ENCODE measurements at regions not wholly inside any gene's neighbourhood (a gene's known extent, or its start where the extent isn't known, plus 50 kb on each side); places are given as distances from the start of the nearest gene placed in this dataset.

DNA sequence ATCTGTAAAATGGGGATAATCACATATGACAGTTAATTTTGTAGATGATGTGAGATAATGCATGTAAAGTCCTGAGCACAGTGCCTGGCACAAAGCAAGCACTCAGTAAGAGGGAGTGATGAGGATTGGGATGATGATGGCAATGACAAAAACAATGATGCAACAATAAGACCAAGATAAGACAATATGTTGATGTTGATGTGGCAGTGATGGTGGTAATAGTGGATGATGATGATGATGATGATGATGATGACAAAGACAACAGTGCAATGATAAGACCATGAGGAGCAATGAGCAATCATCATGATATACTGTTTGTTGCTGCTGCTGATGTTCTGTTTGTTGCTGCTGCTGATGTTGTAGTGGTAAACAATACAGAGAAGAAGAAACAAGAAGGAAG lies 344.1 kb downstream of the NPIPA8 start:
- DNase-seq (ENCODE audit: low read depth) = no peak
- H3K36me3 ChIP-seq (ENCODE audit: control insufficient read depth, insufficient read depth, low read length) = no peaks in the 10 kb centered on the region
- TF ChIP-seq, protein P1, sequence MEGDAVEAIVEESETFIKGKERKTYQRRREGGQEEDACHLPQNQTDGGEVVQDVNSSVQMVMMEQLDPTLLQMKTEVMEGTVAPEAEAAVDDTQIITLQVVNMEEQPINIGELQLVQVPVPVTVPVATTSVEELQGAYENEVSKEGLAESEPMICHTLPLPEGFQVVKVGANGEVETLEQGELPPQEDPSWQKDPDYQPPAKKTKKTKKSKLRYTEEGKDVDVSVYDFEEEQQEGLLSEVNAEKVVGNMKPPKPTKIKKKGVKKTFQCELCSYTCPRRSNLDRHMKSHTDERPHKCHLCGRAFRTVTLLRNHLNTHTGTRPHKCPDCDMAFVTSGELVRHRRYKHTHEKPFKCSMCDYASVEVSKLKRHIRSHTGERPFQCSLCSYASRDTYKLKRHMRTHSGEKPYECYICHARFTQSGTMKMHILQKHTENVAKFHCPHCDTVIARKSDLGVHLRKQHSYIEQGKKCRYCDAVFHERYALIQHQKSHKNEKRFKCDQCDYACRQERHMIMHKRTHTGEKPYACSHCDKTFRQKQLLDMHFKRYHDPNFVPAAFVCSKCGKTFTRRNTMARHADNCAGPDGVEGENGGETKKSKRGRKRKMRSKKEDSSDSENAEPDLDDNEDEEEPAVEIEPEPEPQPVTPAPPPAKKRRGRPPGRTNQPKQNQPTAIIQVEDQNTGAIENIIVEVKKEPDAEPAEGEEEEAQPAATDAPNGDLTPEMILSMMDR (IDR thresholded peaks at IDR 0.05; ENCODE audit: insufficient read depth, low read depth, low read length) = no peak
- H3K27me3 ChIP-seq (ENCODE audit: control insufficient read depth, insufficient read depth, low read length) = no peaks in the 10 kb centered on the region
- H3K4me3 ChIP-seq (ENCODE audit: low read depth, low read length) = no peak overlapping the region
- POLR2A ChIA-PET = no interaction called here
- CTCF ChIA-PET = no interaction called here

DNA sequence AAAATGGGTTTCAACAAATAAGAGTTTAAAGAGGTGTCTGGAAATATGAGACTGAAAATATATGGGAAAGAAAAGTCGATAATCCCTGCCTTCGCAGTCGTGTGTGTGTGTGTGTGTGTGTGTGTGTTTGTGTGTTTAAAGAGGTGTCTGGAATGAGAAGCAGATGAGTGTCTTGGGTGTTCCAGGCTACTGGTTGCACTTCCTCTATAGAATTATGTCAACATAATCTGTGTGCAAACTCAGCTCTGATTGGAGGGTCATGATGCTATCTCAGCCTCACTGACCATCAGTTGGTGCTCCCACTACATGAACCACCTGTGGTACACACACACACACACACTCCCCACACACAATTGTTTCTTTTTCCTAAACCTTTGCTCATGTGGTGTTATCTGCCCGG lies 347.3 kb downstream of the NPIPA8 start:
- Histone ChIP-seq H3K4me3 (ENCODE audit: low read depth, low read length) (no peak overlapping the region), H3K27me3 (ENCODE audit: control insufficient read depth, insufficient read depth, low read length) (no peaks in the 10 kb centered on the region), H3K36me3 (ENCODE audit: control insufficient read depth, insufficient read depth, low read length) (no peaks in the 10 kb centered on the region)
- ChIA-PET CTCF (no interaction called here), POLR2A (no interaction called here)
- TF ChIP-seq, protein P1 (IDR thresholded peaks at IDR 0.05; ENCODE audit: insufficient read depth, low read depth, low read length) = no peak
- no peak for DNase-seq (ENCODE audit: low read depth)

DNA sequence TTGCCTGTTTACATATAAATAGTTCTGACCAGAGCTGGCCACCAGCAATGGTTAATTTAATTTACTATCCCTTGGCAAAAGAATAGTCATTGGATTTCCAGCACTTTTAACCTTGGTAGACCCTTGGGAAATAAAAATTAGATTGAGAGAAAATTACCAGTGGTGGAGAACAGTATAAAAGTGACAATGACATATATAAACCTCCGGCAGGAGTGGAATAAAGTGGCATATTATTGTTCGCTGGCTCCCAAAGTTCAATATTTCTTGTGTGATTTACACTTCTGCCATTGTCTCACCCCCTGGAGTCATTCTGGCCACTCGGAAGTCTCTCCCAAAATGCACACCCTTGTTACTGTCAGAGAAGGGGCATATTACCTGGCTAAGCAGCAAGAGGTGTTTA lies 347.7 kb downstream of the NPIPA8 start:
- H3K27me3 ChIP-seq (ENCODE audit: control insufficient read depth, insufficient read depth, low read length) = no peaks in the 10 kb centered on the region
- ChIA-PET POLR2A (no interaction called here), CTCF (no interaction called here)

DNA sequence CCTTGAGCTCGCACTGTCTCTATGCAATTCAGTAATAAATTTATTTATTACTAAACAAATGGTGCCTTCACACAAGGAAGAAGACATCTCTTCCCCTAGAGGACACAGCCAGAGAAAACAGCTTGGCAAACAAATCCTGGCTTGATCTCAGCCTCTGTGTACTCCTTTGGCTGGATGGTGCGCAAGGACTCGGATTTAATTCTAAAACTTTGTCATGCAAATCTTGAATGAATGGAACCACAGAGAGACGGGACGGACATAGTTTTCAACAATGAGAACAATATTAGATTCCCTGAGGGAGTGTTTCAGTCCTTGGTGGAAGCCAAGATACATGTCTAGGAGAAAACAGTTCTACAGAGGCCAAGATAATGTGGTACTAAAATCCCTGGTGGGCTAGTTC lies 349.5 kb downstream of the NPIPA8 start:
- CTCF ChIA-PET = no interaction called here
- no peak for DNase-seq (ENCODE audit: low read depth)
- POLR2A ChIA-PET = no interaction called here
- Histone ChIP-seq H3K36me3 (ENCODE audit: control insufficient read depth, insufficient read depth, low read length) (no peaks in the 10 kb centered on the region), H3K27me3 (ENCODE audit: control insufficient read depth, insufficient read depth, low read length) (no peaks in the 10 kb centered on the region), H3K4me3 (ENCODE audit: low read depth, low read length) (no peak overlapping the region)
- TF ChIP-seq, protein P1 (IDR thresholded peaks at IDR 0.05; ENCODE audit: insufficient read depth, low read depth, low read length) = no peak

More for the DNA sequence above, 347.7 kb downstream of the NPIPA8 start:
- TF ChIP-seq, protein P1 (IDR thresholded peaks at IDR 0.05; ENCODE audit: insufficient read depth, low read depth, low read length) = no peak
- Histone ChIP-seq H3K4me3 (ENCODE audit: low read depth, low read length) (no peak overlapping the region), H3K36me3 (ENCODE audit: control insufficient read depth, insufficient read depth, low read length) (no peaks in the 10 kb centered on the region)
- DNase-seq (ENCODE audit: low read depth) = no peak

DNA sequence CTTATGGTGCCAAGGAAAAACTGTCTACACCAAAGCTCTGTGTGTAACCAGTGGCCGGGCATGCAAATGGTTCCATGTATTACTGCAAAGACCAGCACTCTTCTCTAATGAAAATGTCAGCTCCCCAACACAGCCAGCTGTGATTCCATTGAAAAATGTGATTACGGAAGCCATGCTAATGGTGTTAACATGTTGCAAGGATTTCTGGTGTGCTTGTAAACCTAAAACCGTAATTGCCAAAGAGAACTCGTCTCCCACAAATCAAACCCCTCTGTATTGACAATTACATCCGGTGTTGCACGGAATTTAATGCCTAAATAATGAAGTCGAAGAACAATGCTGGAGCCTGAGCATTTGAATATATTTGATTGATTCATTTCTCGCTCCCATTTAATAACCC lies 351.7 kb downstream of the NPIPA8 start:
- no peaks in the 10 kb centered on the region for H3K27me3 ChIP-seq (ENCODE audit: control insufficient read depth, insufficient read depth, low read length)
- DNase-seq (ENCODE audit: low read depth) = no peak
- POLR2A ChIA-PET = no interaction called here
- no peaks in the 10 kb centered on the region for H3K36me3 ChIP-seq (ENCODE audit: control insufficient read depth, insufficient read depth, low read length)
- no peak overlapping the region for H3K4me3 ChIP-seq (ENCODE audit: low read depth, low read length)
- CTCF ChIA-PET = no interaction called here
- TF ChIP-seq, protein P1 (IDR thresholded peaks at IDR 0.05; ENCODE audit: insufficient read depth, low read depth, low read length) = no peak
